IMR-90 (cell line): ENCODE measurements at regions not wholly inside any gene's neighbourhood (a gene's known extent, or its start where the extent isn't known, plus 50 kb on each side); places are given as distances from the start of the nearest gene placed in this dataset.
A peak's percentile ranks its signal among the peaks of the same experiment; 100 is the strongest.

ENCODE experiments used
- ATAC-seq: fragments of 200-7000 bp; cut with Tn5 transposase; 2 replicates; pipeline ENCODE4 v1.9.1; 2020; ENCODE audit warnings: low read depth, mild to moderate bottlenecking, moderate library complexity
- BruUV-seq: library from RNA; stranded (reverse); fragments of 400-500 nt; replicated peaks from 2 replicates; lab custom pipeline; 2021; lab: Mats Ljungman, UMichigan
- CTCF ChIA-PET: fragments of 300-600 bp; formaldehyde crosslinking; extraction: SDS; loops from one replicate; lab custom pipeline; 2021; ENCODE audit warnings: antibody characterized with exemption; lab: Yijun Ruan, JAX
- POLR2A ChIA-PET: fragments of 300-600 bp; sonication (Branson Sonifier 250); formaldehyde crosslinking; loops from one replicate; lab custom pipeline; 2022; ENCODE audit warnings: antibody characterized with exemption; ENCODE audit not compliant: unreplicated experiment; lab: Charles Lee
- DNase-seq: peaks from one replicate; pipeline ENCODE4 v3.0.0; 2013
- H2AFZ ChIP-seq: replicated peaks from 2 replicates; pipeline ENCODE3; 2013; ENCODE audit warnings: low read length, mild to moderate bottlenecking; ENCODE audit not compliant: poor library complexity
- H2AK5ac ChIP-seq: 2 replicates; pipeline ENCODE4 v1.6.1; 2013; ENCODE audit warnings: low read depth, low read length, inconsistent platforms
- H2AK9ac ChIP-seq: replicated peaks from 2 replicates; pipeline ENCODE3; 2013; ENCODE audit warnings: mild to moderate bottlenecking, low read depth, low read length, moderate library complexity; ENCODE audit not compliant: poor library complexity
- H2BK120ac ChIP-seq: 2 replicates; pipeline ENCODE4 v1.6.1; 2013; ENCODE audit warnings: low read depth, low read length, inconsistent platforms
- H2BK15ac ChIP-seq: 3 replicates; pipeline ENCODE4 v1.6.1; 2013; ENCODE audit warnings: low read depth, low read length, inconsistent platforms
- H2BK20ac ChIP-seq: 2 replicates; pipeline ENCODE4 v1.6.1; 2013; ENCODE audit warnings: low read depth, mild to moderate bottlenecking, inconsistent platforms, low read length, moderate library complexity
- H2BK5ac ChIP-seq: 2 replicates; pipeline ENCODE4 v1.6.1; 2013; ENCODE audit warnings: mild to moderate bottlenecking, low read depth, low read length, inconsistent platforms; ENCODE audit not compliant: poor library complexity, severe bottlenecking
- H3K14ac ChIP-seq: replicated peaks from 2 replicates; pipeline ENCODE4 v1.6.1; 2013; ENCODE audit warnings: low read depth, low read length, inconsistent platforms
- H3K18ac ChIP-seq: 2 replicates; pipeline ENCODE4 v1.6.1; 2013; ENCODE audit warnings: low read depth, low read length, control low read depth
- H3K23ac ChIP-seq: 2 replicates; pipeline ENCODE4 v1.6.1; 2013; ENCODE audit warnings: low read depth, low read length, inconsistent platforms
- H3K27ac ChIP-seq: 2 replicates; pipeline ENCODE4 v1.5.1; 2013; ENCODE audit warnings: mild to moderate bottlenecking, control low read depth, low read length; ENCODE audit not compliant: insufficient read depth
- H3K27me3 ChIP-seq: 2 replicates; pipeline ENCODE4 v1.6.1; 2013; ENCODE audit warnings: low read length; ENCODE audit not compliant: control insufficient read depth, insufficient read depth
- H3K36me3 ChIP-seq: 2 replicates; pipeline ENCODE4 v1.6.1; 2013; ENCODE audit warnings: low read length, mixed read lengths; ENCODE audit not compliant: control insufficient read depth, insufficient read depth
- H3K4ac ChIP-seq: 2 replicates; pipeline ENCODE4 v1.6.1; 2013; ENCODE audit warnings: low read depth, low read length, inconsistent platforms
- H3K4me1 ChIP-seq: 2 replicates; pipeline ENCODE4 v1.6.1; 2013; ENCODE audit warnings: low read length, mixed read lengths; ENCODE audit not compliant: control insufficient read depth, insufficient read depth
- H3K4me2 ChIP-seq: 2 replicates; pipeline ENCODE4 v1.6.1; 2013; ENCODE audit warnings: low read depth, mild to moderate bottlenecking, control low read depth, low read length, moderate library complexity
- H3K4me3 ChIP-seq: 2 replicates; pipeline ENCODE4 v1.5.1; 2013; ENCODE audit warnings: low read depth, mild to moderate bottlenecking, control low read depth, low read length, moderate library complexity; ENCODE audit not compliant: insufficient read depth
- H3K56ac ChIP-seq: 2 replicates; pipeline ENCODE4 v1.6.1; 2013; ENCODE audit warnings: low read length, inconsistent platforms; ENCODE audit not compliant: insufficient read depth; ENCODE audit errors: extremely low read depth
- H3K79me1 ChIP-seq, 2 experiments: 2 replicates each; pipeline ENCODE4 v1.6.1; 2013; ENCODE audit warnings: low read length in 2 of 2, inconsistent platforms in 1 of 2, low read depth in 1 of 2
- H3K9ac ChIP-seq: 2 replicates; pipeline ENCODE4 v1.6.1; 2013; ENCODE audit warnings: low read depth, low read length, control low read depth
- H3K9me1 ChIP-seq: 2 replicates; pipeline ENCODE4 v1.6.1; 2013; ENCODE audit warnings: low read length, inconsistent platforms; ENCODE audit not compliant: insufficient read depth
- H3K9me3 ChIP-seq: 2 replicates; pipeline ENCODE4 v1.6.1; 2013; ENCODE audit warnings: low read length; ENCODE audit not compliant: control insufficient read depth, insufficient read depth
- H4K20me1 ChIP-seq: 2 replicates; pipeline ENCODE4 v1.6.1; 2013; ENCODE audit warnings: low read length, inconsistent platforms; ENCODE audit not compliant: insufficient read depth
- H4K5ac ChIP-seq: 2 replicates; pipeline ENCODE4 v1.6.1; 2013; ENCODE audit warnings: mild to moderate bottlenecking, low read depth, low read length, control low read depth
- H4K8ac ChIP-seq, 2 experiments: 2 replicates each; pipeline ENCODE4 v1.6.1; 2013; ENCODE audit warnings: low read depth in 2 of 2, low read length in 2 of 2, control low read depth in 1 of 2, inconsistent platforms in 1 of 2
- H4K91ac ChIP-seq: 2 replicates; pipeline ENCODE4 v1.6.1; 2013; ENCODE audit warnings: low read depth, low read length, inconsistent platforms; ENCODE audit not compliant: insufficient read depth
- CEBPB ChIP-seq: IDR thresholded peaks from 2 replicates; pipeline ENCODE4 v1.6.1; 2012; ENCODE audit warnings: low read depth, low read length, improper control_type of control experiment
- CHD1 ChIP-seq: IDR thresholded peaks from 2 replicates; pipeline ENCODE4 v1.6.1; 2012; ENCODE audit warnings: low read depth, low read length, improper control_type of control experiment
- CTCF ChIP-seq: conservative IDR thresholded peaks from 2 replicates; pipeline ENCODE4 v1.5.1; 2012; ENCODE audit warnings: mild to moderate bottlenecking, low read depth, low read length, improper control_type of control experiment
- RCOR1 ChIP-seq: IDR thresholded peaks from 2 replicates; pipeline ENCODE4 v1.6.1; 2012; ENCODE audit warnings: mild to moderate bottlenecking, low read length, improper control_type of control experiment; ENCODE audit not compliant: insufficient replicate concordance
- WGBS, 2 experiments: methylation state at CpG; one replicate each; pipeline versions ENCODE4 v1.1.5 to v1.1.7; 2013; ENCODE audit warnings: missing lambda C conversion rate in 2 of 2; ENCODE audit not compliant: insufficient read length in 1 of 2; ENCODE audit errors: extremely low coverage in 2 of 2; 5-methylcytosine and 5-hydroxymethylcytosine counted together
- dilution Hi-C: fragments of 300-500 bp; cut with HindIII; formaldehyde crosslinking; loops from one replicate; pipeline ENCODE4 v1.14.3; 2018; ENCODE audit warnings: low sequenced_read_pairs; ENCODE audit not compliant: unreplicated experiment
- in situ Hi-C: fragments of 300-500 bp; cut with MboI; formaldehyde crosslinking; loops from 3 replicates; pipeline ENCODE4 v1.14.3; 2019; ENCODE audit warnings: low sequenced_read_pairs, inconsistent platforms, mixed read lengths
- intact Hi-C: fragments of 100-400 bp; cut with micrococcal nuclease; formaldehyde crosslinking; loops from 2 replicates; pipeline ENCODE4 v1.10.0; 2022

GRCh38 chr2:52775674-52776073 is 991.9 kb upstream of the CHAC2 start:
- Histone ChIP-seq H3K4me1 (peaks cover 2% of the 10 kb centered on the region; the same call in 1 of the 2 replicates), H2AK5ac (no peak overlapping the region), H2AFZ (no peak overlapping the region), H3K9me1 (no peaks in the 10 kb centered on the region), H3K27ac (no peak overlapping the region), H4K8ac (no peak overlapping the region), H2BK5ac (no peak overlapping the region), H3K4me3 (no peak overlapping the region), H3K18ac (no peak overlapping the region), H3K27me3 (no peaks in the 10 kb centered on the region), H3K36me3 (no peaks in the 10 kb centered on the region), H3K56ac (no peak overlapping the region), H3K14ac (no peak overlapping the region), H3K9ac (no peak overlapping the region), H2AK9ac (no peak overlapping the region), H4K20me1 (no peaks in the 10 kb centered on the region), H2BK15ac (no peak overlapping the region), H2BK20ac (no peak overlapping the region), H3K4me2 (no peak overlapping the region; the same call in 1 of the 2 replicates), H4K91ac (no peak overlapping the region), H3K23ac (no peak overlapping the region), H2BK120ac (no peak overlapping the region), H3K9me3 (no peaks in the 10 kb centered on the region), H3K79me1 (no peaks in the 10 kb centered on the region), H3K4ac (no peak overlapping the region), H4K5ac (no peak overlapping the region)
- TF ChIP-seq CTCF: no peak
- no peak for TF ChIP-seq RCOR1
- peak; percentile 21; the same call in 1 of the 2 replicates for TF ChIP-seq CEBPB
- TF ChIP-seq CHD1: no peak
- DNase-seq: peak; percentile 59
- in situ Hi-C loops (no loop called here), dilution Hi-C loops (no loop called here), intact Hi-C loops (no loop called here)
- CTCF ChIA-PET: no interaction called here
- 0% methylated on average over 1 of the region's 2 CpGs; no CpG with 5 or more reads in 1 of the 2 experiments for WGBS, 2 experiments
- peak; percentile 42 for ATAC-seq
- POLR2A ChIA-PET: no interaction called here
- BruUV-seq: no TSS peak
